Neural cell (in vitro differentiated cells): ENCODE measurements at regions not wholly inside any gene's neighbourhood (a gene's known extent, or its start where the extent isn't known, plus 50 kb on each side); places are given as distances from the start of the nearest gene placed in this dataset.

Source experiments
- H2AFZ ChIP-seq: fragments of 200-600, 300-800 bp; sonication (generic), shearing (Covaris generic); 2 replicates; pipeline ENCODE4 v1.6.0; 2014; ENCODE audit warnings: low read depth, mild to moderate bottlenecking, antibody characterized with exemption, low read length, moderate library complexity
- H3F3A ChIP-seq: fragments of 200-600 bp; shearing (Covaris generic); 2 replicates; pipeline ENCODE4 v1.6.1; 2016; ENCODE audit warnings: mild to moderate bottlenecking, moderate library complexity, mixed read lengths, antibody characterized with exemption, low read length; ENCODE audit not compliant: insufficient read depth, poor library complexity, severe bottlenecking
- H3K27ac ChIP-seq: fragments of 200-600, 300-800 bp; sonication (generic), shearing (Covaris generic); 2 replicates; pipeline ENCODE4 v1.5.1; 2014; ENCODE audit warnings: mild to moderate bottlenecking, low read length, moderate library complexity
- H3K27me3 ChIP-seq: fragments of 300-800, 200-600 bp; sonication (generic), shearing (Covaris generic); 2 replicates; pipeline ENCODE4 v1.6.0; 2014; ENCODE audit warnings: mild to moderate bottlenecking, low read depth, low read length, moderate library complexity; ENCODE audit not compliant: insufficient read depth
- H3K36me3 ChIP-seq: fragments of 300-800, 200-600 bp; sonication (generic), shearing (Covaris generic); 2 replicates; pipeline ENCODE4 v1.5.1; 2014; ENCODE audit warnings: mild to moderate bottlenecking, antibody characterized with exemption, low read length, moderate library complexity; ENCODE audit not compliant: insufficient read depth
- H3K4me2 ChIP-seq: fragments of 300-800, 200-600 bp; sonication (generic), shearing (Covaris generic); 2 replicates; pipeline ENCODE4 v1.6.0; 2014; ENCODE audit warnings: mild to moderate bottlenecking, low read length
- H3K4me3 ChIP-seq: fragments of 300-800, 200-600 bp; sonication (generic), shearing (Covaris generic); 2 replicates; pipeline ENCODE4 v1.5.1; 2014; ENCODE audit warnings: mild to moderate bottlenecking, low read length, moderate library complexity
- H3K79me2 ChIP-seq: fragments of 200-600 bp; shearing (Covaris generic); replicated peaks from 2 replicates; pipeline ENCODE4 v1.6.0; 2014; ENCODE audit warnings: mild to moderate bottlenecking, low read length, moderate library complexity; ENCODE audit not compliant: insufficient read depth
- H3K9ac ChIP-seq: fragments of 300-800, 200-600 bp; sonication (generic), shearing (Covaris generic); 2 replicates; pipeline ENCODE4 v1.6.1; 2016; ENCODE audit warnings: mild to moderate bottlenecking, low read length, mixed read lengths
- H3K9me2 ChIP-seq: fragments of 200-600 bp; shearing (Covaris generic); 2 replicates; pipeline ENCODE4 v1.6.1; 2016; ENCODE audit warnings: mild to moderate bottlenecking, low read length, mixed read lengths; ENCODE audit not compliant: insufficient read depth
- H3K9me3 ChIP-seq: fragments of 200-600, 300-800 bp; sonication (generic), shearing (Covaris generic); 2 replicates; pipeline ENCODE4 v1.6.1; 2016; ENCODE audit warnings: mild to moderate bottlenecking, mixed run types, low read length, moderate library complexity, mixed read lengths
- H4K20me1 ChIP-seq: fragments of 200-600 bp; shearing (Covaris generic); 2 replicates; pipeline ENCODE4 v1.6.1; 2016; ENCODE audit warnings: mild to moderate bottlenecking, mixed run types; ENCODE audit not compliant: insufficient read depth
- EP300 ChIP-seq: fragments of 450-650 bp; conservative IDR thresholded peaks from 2 replicates; pipeline ENCODE4 v1.6.1; 2014; ENCODE audit warnings: antibody characterized with exemption, mild to moderate bottlenecking, moderate library complexity; ENCODE audit not compliant: poor library complexity, severe bottlenecking
- EZH2 ChIP-seq: fragments of 200-600, 300-800 bp; shearing (Covaris generic), sonication (generic); IDR thresholded peaks from 2 replicates; pipeline ENCODE4 v1.6.1; 2014; ENCODE audit warnings: antibody characterized with exemption, low read length, borderline replicate concordance, mild to moderate bottlenecking; ENCODE audit not compliant: insufficient read depth, poor library complexity, severe bottlenecking
- MXI1 ChIP-seq: fragments of 450-650 bp; conservative IDR thresholded peaks from 2 replicates; pipeline ENCODE4 v1.6.1; 2014; ENCODE audit warnings: antibody characterized with exemption, mild to moderate bottlenecking; ENCODE audit not compliant: poor library complexity, severe bottlenecking
- POLR2AphosphoS5 ChIP-seq: IDR thresholded peaks from 2 replicates; pipeline ENCODE4 v1.6.1; 2012
- RAD21 ChIP-seq: fragments of 450-650 bp; conservative IDR thresholded peaks from 2 replicates; pipeline ENCODE4 v1.6.1; 2014; ENCODE audit warnings: antibody characterized with exemption, mild to moderate bottlenecking, moderate library complexity
- REST ChIP-seq: IDR thresholded peaks from 2 replicates; pipeline ENCODE4 v1.6.1; 2012; ENCODE audit warnings: borderline replicate concordance
- TAF1 ChIP-seq: IDR thresholded peaks from 2 replicates; pipeline ENCODE4 v1.6.1; 2012; ENCODE audit warnings: low read depth
- TF ChIP-seq, protein P1 (sequence below): fragments of 450-650 bp; IDR thresholded peaks from 2 replicates; pipeline ENCODE4 v1.5.1; 2014; ENCODE audit warnings: antibody characterized with exemption, mild to moderate bottlenecking, moderate library complexity; ENCODE audit not compliant: poor library complexity, severe bottlenecking

- TF ChIP-seq EZH2 (no peak), REST (peak; percentile 25)
- Histone ChIP-seq H2AFZ (no peak overlapping the region), H4K20me1 (no peaks in the 10 kb centered on the region), H3K36me3 (no peaks in the 10 kb centered on the region), H3K27me3 (no peaks in the 10 kb centered on the region), H3K4me2 (no peak overlapping the region), H3K9me2 (no peaks in the 10 kb centered on the region), H3K9me3 (no peaks in the 10 kb centered on the region), H3K27ac (no peak overlapping the region), H3K4me3 (no peak overlapping the region), H3K79me2 (no peaks in the 10 kb centered on the region), H3K9ac (no peak overlapping the region), H3F3A (no peaks in the 10 kb centered on the region)
Observed at GRCh38 chr9:115213818-115214334, 95.9 kb upstream of the TNC start.

- Histone ChIP-seq H3K4me3 (no peak overlapping the region), H4K20me1 (no peaks in the 10 kb centered on the region), H3K27me3 (no peaks in the 10 kb centered on the region), H3K9me2 (no peaks in the 10 kb centered on the region), H3K36me3 (no peaks in the 10 kb centered on the region), H3F3A (no peaks in the 10 kb centered on the region), H3K4me2 (no peak overlapping the region), H3K9ac (no peak overlapping the region), H3K9me3 (no peaks in the 10 kb centered on the region), H3K79me2 (no peaks in the 10 kb centered on the region), H2AFZ (no peak overlapping the region), H3K27ac (no peak overlapping the region)
- no peak for TF ChIP-seq POLR2AphosphoS5
- no peak for TF ChIP-seq REST
- no peak for TF ChIP-seq EP300
Observed at GRCh38 chr9:115216873-115217272, 98.9 kb upstream of the TNC start.

DNA sequence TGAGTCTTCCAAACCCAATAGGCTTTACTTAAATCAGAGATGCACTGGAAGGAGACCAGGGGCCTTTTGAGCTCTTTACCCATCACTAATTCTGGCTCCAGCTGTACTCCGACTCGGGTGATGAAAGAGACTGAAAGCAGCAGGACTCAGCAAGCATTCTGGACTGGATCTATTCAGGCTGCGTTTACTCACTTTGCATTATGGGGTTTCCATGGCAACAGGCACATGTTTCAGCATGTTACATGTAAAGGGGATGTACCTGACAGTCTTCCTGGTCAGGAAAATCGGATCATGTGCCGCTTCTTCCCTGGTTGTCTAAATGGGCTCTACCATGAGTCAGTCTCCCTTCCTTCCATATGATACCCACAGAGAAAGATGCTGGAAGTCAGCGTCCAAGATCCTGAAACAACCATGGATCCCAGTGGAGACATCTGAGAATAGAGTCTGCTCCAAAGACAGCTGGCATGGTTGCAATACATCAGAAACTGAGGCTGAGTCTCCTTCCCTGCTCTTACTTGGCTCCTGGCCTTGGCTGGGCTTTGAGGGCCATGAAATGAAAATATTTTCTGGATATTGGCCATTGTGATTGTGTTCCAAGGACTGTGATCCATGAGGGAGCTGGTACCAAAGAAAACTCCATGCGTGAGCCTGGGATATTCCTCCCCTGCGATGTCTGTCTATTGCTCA, 102.5 kb upstream of the TNC start:
- H3K27ac ChIP-seq = peak overlapping the region; percentile 75
- no peaks in the 10 kb centered on the region for H3K36me3 ChIP-seq
- H3K9me3 ChIP-seq = no peaks in the 10 kb centered on the region
- peak overlapping the region; percentile 10 for H2AFZ ChIP-seq
- peak overlapping the region; percentile 33 for H3K4me2 ChIP-seq
- peak overlapping the region; percentile 33 for H3K9ac ChIP-seq
- no peaks in the 10 kb centered on the region for H3K9me2 ChIP-seq
- no peaks in the 10 kb centered on the region for H4K20me1 ChIP-seq
- H3K4me3 ChIP-seq = peak overlapping the region; percentile 5
- no peaks in the 10 kb centered on the region for H3F3A ChIP-seq
- no peaks in the 10 kb centered on the region for H3K79me2 ChIP-seq
- no peaks in the 10 kb centered on the region for H3K27me3 ChIP-seq
- TF ChIP-seq, protein P1, sequence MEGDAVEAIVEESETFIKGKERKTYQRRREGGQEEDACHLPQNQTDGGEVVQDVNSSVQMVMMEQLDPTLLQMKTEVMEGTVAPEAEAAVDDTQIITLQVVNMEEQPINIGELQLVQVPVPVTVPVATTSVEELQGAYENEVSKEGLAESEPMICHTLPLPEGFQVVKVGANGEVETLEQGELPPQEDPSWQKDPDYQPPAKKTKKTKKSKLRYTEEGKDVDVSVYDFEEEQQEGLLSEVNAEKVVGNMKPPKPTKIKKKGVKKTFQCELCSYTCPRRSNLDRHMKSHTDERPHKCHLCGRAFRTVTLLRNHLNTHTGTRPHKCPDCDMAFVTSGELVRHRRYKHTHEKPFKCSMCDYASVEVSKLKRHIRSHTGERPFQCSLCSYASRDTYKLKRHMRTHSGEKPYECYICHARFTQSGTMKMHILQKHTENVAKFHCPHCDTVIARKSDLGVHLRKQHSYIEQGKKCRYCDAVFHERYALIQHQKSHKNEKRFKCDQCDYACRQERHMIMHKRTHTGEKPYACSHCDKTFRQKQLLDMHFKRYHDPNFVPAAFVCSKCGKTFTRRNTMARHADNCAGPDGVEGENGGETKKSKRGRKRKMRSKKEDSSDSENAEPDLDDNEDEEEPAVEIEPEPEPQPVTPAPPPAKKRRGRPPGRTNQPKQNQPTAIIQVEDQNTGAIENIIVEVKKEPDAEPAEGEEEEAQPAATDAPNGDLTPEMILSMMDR = no peak
- TF ChIP-seq MXI1 = peak; percentile 65
- peak; percentile 55 for TF ChIP-seq POLR2AphosphoS5
- TF ChIP-seq REST = peak; percentile 85
- TF ChIP-seq EP300 = peak; percentile 70
- no peak for TF ChIP-seq EZH2
- TF ChIP-seq RAD21 = peak; percentile 22
- no peak for TF ChIP-seq TAF1
